ENCODE measurements at regions not wholly inside any gene's neighbourhood (a gene's known extent, or its start where the extent isn't known, plus 50 kb on each side); places are given as distances from the start of the nearest gene placed in this dataset.

DNA sequence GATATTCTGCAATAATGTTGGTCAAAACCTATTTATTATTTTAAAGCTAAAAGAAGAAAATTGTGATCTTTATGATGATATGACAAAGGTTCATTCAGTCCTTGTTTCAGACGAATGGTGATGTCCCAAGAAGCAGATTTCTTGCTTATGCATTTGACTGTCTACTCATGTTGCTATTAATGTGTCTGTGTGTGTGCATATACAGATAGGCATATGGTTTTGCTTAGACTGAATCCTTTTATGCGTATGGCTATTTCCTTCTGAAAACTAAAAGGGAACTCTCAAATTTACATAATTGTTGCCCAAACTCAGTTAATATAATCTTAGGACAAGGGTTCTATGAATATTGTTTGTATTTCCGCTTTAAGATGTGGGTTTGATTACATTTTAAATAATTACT lies 632.3 kb upstream of the SETBP1 start:
- Histone ChIP-seq H3K4me1 (no peaks in the 10 kb centered on the region), H3K27ac (no peak overlapping the region), H3K36me3 (no peaks in the 10 kb centered on the region), H3K9me3 (no peaks in the 10 kb centered on the region), H3K4me3 (no peak overlapping the region), H3K27me3 (no peaks in the 10 kb centered on the region)
- ATAC-seq (no peak), DNase-seq (no peak)
- TF ChIP-seq, protein P1, sequence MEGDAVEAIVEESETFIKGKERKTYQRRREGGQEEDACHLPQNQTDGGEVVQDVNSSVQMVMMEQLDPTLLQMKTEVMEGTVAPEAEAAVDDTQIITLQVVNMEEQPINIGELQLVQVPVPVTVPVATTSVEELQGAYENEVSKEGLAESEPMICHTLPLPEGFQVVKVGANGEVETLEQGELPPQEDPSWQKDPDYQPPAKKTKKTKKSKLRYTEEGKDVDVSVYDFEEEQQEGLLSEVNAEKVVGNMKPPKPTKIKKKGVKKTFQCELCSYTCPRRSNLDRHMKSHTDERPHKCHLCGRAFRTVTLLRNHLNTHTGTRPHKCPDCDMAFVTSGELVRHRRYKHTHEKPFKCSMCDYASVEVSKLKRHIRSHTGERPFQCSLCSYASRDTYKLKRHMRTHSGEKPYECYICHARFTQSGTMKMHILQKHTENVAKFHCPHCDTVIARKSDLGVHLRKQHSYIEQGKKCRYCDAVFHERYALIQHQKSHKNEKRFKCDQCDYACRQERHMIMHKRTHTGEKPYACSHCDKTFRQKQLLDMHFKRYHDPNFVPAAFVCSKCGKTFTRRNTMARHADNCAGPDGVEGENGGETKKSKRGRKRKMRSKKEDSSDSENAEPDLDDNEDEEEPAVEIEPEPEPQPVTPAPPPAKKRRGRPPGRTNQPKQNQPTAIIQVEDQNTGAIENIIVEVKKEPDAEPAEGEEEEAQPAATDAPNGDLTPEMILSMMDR (IDR thresholded peaks at IDR 0.05) = no peak
- intact Hi-C loops (cut with DNase I) = no loop called here

DNA sequence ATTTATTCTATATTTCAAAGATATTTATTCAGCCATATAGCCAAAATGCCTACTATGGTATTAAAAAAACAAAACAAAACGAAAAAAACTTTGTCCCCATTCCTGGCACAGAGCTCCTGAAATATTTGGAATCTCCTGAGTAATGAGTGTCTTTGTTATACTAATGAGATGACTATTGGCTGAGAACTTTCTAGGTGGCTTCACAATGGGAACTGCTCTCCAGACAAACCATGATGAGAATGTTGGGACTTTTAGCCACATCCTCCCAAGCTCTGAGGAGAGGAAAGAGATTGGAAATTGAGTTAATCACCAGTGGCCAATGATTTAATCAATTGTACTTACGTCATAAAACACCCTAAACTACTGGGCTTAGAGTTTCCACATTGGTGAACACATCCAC lies 631.8 kb upstream of the SETBP1 start:
- intact Hi-C loops (cut with DNase I) = no loop called here
- no peak for ATAC-seq
- no peaks in the 10 kb centered on the region for H3K27me3 ChIP-seq
- no peaks in the 10 kb centered on the region for H3K9me3 ChIP-seq
- no peak for DNase-seq
- no peak overlapping the region for H3K27ac ChIP-seq
- no peak overlapping the region for H3K4me3 ChIP-seq
- TF ChIP-seq, protein P1 (IDR thresholded peaks at IDR 0.05) = no peak
- no peaks in the 10 kb centered on the region for H3K36me3 ChIP-seq
- no peaks in the 10 kb centered on the region for H3K4me1 ChIP-seq

DNA sequence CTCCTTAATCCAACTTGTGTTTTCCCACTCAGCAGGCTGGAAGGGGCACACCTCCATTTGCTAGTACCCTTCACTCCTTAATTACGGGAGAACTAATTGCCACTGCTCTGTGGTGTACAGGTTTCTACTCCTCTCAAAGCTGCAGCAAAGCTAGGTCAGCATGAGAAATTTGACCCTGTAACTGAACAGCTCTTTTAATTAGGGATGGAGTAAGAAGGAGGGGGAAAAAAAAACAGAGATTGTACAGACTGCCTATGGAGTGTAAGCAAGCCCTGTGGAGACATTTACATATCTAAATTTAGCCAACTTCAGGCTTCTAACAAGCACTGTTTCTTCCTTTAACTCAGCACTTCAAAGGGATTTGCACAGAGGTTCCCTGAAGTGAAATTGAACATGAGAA lies 629.7 kb upstream of the SETBP1 start:
- TF ChIP-seq, protein P1 (IDR thresholded peaks at IDR 0.05) = no peak
- intact Hi-C loops (cut with DNase I) = no loop called here
- Histone ChIP-seq H3K36me3 (no peaks in the 10 kb centered on the region), H3K27me3 (no peaks in the 10 kb centered on the region), H3K4me1 (no peaks in the 10 kb centered on the region), H3K4me3 (no peak overlapping the region), H3K27ac (no peak overlapping the region), H3K9me3 (no peaks in the 10 kb centered on the region)
- DNase-seq (no peak), ATAC-seq (peak; percentile 25)

DNA sequence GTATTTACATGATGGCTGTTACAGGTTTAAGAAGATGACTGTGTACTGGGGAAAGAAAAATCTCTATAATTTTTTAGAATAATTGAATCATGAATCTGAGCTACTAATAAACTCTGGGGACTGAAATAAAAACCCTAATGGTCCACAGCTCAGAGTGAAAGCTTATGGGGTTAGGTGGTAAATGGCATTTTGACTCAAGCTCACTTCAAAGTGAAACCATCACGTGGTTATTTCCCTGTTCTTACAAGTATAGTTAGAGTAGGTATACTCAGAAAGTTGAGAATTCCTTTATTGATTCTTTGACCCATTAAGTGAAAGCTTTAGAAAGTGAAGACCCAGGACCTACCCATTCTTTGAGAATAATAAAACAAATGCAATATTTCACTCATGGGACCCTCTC lies 626.2 kb upstream of the SETBP1 start:
- intact Hi-C loops (cut with DNase I) = no loop called here
- Histone ChIP-seq H3K9me3 (no peaks in the 10 kb centered on the region), H3K4me3 (no peak overlapping the region), H3K27ac (no peak overlapping the region), H3K36me3 (no peaks in the 10 kb centered on the region), H3K4me1 (no peaks in the 10 kb centered on the region), H3K27me3 (no peaks in the 10 kb centered on the region)
- no peak for DNase-seq
- TF ChIP-seq, protein P1 (IDR thresholded peaks at IDR 0.05) = no peak
- ATAC-seq = no peak

DNA sequence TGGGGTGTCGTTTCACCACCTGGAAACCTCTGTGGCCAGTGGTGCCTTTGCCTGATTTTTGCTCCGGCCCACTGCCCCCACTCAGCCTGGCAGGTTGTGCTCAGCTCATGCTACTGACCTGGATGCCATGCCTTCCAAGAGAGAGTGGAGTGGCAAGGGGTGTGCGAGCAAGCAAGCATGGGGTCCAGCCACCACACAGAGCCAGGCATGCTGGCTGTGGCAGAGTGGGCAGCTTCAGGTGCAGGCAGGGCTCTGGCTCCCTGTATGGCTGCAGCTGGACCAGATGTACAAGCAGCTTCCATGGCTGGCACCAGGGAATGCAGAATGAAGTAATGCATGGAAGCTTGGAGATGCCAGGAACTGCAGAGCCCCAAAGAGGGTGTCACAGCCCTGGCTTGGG lies 620.5 kb upstream of the SETBP1 start:
- intact Hi-C loops (cut with DNase I) = no loop called here
- Histone ChIP-seq H3K4me3 (no peak overlapping the region), H3K36me3 (no peaks in the 10 kb centered on the region), H3K9me3 (no peaks in the 10 kb centered on the region), H3K4me1 (no peaks in the 10 kb centered on the region), H3K27me3 (no peaks in the 10 kb centered on the region), H3K27ac (no peak overlapping the region)
- no peak for DNase-seq
- no peak for ATAC-seq
- TF ChIP-seq, protein P1 (IDR thresholded peaks at IDR 0.05) = no peak

DNA sequence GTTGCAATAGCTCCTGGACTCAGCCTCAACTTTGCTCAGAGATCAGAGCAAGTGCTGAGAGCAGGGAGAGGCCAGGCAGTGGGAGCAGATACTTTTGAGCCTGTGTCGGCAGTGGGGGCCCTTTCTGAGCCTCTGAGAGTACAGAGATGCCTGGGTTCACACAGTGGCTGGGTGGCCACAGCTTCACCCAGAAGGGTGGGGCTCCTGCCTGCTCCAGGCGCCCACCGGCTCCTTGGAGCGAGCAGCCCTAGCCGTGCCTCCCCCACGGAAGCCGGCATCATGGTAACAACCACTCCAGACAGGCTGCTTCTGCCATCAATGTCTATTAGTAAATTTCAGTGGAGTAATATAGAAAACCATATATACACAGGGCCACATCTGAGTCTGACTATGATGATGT lies 619.2 kb upstream of the SETBP1 start:
- H3K27me3 ChIP-seq = no peaks in the 10 kb centered on the region
- TF ChIP-seq, protein P1 (IDR thresholded peaks at IDR 0.05) = no peak
- intact Hi-C loops (cut with DNase I) = no loop called here
- H3K9me3 ChIP-seq = no peaks in the 10 kb centered on the region
- H3K4me3 ChIP-seq = no peak overlapping the region
- no peak for DNase-seq
- no peaks in the 10 kb centered on the region for H3K4me1 ChIP-seq
- ATAC-seq = no peak
- H3K27ac ChIP-seq = no peak overlapping the region
- no peaks in the 10 kb centered on the region for H3K36me3 ChIP-seq

All from upper lobe of right lung (tissue), 1 donor.